ENCODE measurements at regions not wholly inside any gene's neighbourhood (a gene's known extent, or its start where the extent isn't known, plus 50 kb on each side); places are given as distances from the start of the nearest gene placed in this dataset.

DNA sequence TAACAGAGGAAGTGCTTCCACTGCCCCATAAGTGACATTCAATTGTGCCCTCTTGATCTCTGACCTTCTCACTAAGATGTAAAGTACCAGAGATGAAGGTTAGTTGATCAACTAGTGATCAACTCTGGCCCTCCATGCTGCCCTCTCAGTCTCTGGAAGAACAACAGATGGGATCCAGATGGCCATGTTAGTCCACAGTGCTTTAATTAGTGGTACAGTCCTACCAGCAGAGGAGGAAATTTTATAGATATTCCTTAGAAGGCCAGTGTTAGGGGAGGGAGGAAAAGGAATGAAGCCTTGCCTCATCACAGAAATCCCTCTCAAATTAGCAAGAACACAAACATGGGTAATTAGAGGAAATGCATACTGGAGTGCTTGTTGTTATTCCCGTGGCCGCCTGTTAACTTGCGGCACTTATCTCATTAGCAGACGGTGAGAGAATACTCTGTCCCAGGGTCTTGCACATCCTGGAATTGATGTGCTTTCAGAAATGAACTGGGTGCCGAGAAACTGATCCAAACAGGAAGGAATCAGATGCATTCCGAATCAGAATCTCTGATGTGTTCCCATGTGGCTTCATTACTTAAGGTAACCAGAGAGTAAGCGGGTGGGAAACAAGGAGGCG, 91.1 kb upstream of the RGS4 start:
- no peaks in the 10 kb centered on the region for H3K79me2 ChIP-seq (ENCODE audit: insufficient read depth, low read length)
- no peak overlapping the region for H3K4me3 ChIP-seq (ENCODE audit: low read depth, low read length, poor library complexity, severe bottlenecking)
- no peaks in the 10 kb centered on the region for H4K20me1 ChIP-seq (ENCODE audit: insufficient read depth, low read length)
- no peaks in the 10 kb centered on the region for H3F3A ChIP-seq (ENCODE audit: insufficient read depth, low read length)
- H2AFZ ChIP-seq (ENCODE audit: low read length), result no peak overlapping the region
- H3K9ac ChIP-seq (ENCODE audit: low read length), result no peak overlapping the region
- H3K27me3 ChIP-seq (ENCODE audit: insufficient read depth, low read length), result no peaks in the 10 kb centered on the region
- no peaks in the 10 kb centered on the region for H3K9me2 ChIP-seq (ENCODE audit: low read depth, low read length)
- H3K36me3 ChIP-seq (ENCODE audit: insufficient read depth, low read length), result no peaks in the 10 kb centered on the region
- no peaks in the 10 kb centered on the region for H3K4me1 ChIP-seq (ENCODE audit: insufficient read depth, low read length, severe bottlenecking)
- no peak overlapping the region for H3K27ac ChIP-seq (ENCODE audit: low read depth, low read length, poor library complexity, severe bottlenecking)
- H3K4me2 ChIP-seq (ENCODE audit: low read length), result no peak overlapping the region
- TF ChIP-seq, protein P1, sequence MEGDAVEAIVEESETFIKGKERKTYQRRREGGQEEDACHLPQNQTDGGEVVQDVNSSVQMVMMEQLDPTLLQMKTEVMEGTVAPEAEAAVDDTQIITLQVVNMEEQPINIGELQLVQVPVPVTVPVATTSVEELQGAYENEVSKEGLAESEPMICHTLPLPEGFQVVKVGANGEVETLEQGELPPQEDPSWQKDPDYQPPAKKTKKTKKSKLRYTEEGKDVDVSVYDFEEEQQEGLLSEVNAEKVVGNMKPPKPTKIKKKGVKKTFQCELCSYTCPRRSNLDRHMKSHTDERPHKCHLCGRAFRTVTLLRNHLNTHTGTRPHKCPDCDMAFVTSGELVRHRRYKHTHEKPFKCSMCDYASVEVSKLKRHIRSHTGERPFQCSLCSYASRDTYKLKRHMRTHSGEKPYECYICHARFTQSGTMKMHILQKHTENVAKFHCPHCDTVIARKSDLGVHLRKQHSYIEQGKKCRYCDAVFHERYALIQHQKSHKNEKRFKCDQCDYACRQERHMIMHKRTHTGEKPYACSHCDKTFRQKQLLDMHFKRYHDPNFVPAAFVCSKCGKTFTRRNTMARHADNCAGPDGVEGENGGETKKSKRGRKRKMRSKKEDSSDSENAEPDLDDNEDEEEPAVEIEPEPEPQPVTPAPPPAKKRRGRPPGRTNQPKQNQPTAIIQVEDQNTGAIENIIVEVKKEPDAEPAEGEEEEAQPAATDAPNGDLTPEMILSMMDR (IDR thresholded peaks at IDR 0.05; ENCODE audit: low read length), result no peak
- H3K9me3 ChIP-seq (ENCODE audit: low read length), result no peaks in the 10 kb centered on the region

DNA sequence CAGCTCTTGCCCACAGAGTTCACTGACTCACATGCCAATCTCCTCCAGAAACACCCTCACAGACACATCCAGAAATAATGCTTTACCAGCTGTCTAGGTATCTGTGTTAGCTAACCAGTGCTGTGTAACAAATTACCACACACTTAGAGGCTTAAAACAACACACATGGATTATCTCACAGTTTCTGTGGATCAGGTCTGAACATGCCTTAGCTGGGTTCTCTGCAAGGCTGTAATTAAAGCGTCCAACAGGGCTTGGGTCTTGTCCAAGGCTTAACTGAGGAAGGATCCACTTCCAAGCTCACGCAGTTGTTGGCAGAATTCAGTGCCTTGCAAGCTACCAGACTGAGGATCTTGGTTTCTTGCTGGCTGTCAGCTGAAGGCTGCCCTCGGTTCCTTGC, 92.5 kb upstream of the RGS4 start:
- Histone ChIP-seq H3K36me3 (ENCODE audit: insufficient read depth, low read length) (no peaks in the 10 kb centered on the region), H3K79me2 (ENCODE audit: insufficient read depth, low read length) (no peaks in the 10 kb centered on the region), H3K4me2 (ENCODE audit: low read length) (no peak overlapping the region), H3K4me3 (ENCODE audit: low read depth, low read length, poor library complexity, severe bottlenecking) (no peak overlapping the region), H3K9me3 (ENCODE audit: low read length) (no peaks in the 10 kb centered on the region), H3K9me2 (ENCODE audit: low read depth, low read length) (no peaks in the 10 kb centered on the region), H3F3A (ENCODE audit: insufficient read depth, low read length) (no peaks in the 10 kb centered on the region), H4K20me1 (ENCODE audit: insufficient read depth, low read length) (no peaks in the 10 kb centered on the region), H2AFZ (ENCODE audit: low read length) (no peak overlapping the region), H3K4me1 (ENCODE audit: insufficient read depth, low read length, severe bottlenecking) (no peaks in the 10 kb centered on the region), H3K9ac (ENCODE audit: low read length) (no peak overlapping the region), H3K27me3 (ENCODE audit: insufficient read depth, low read length) (no peaks in the 10 kb centered on the region), H3K27ac (ENCODE audit: low read depth, low read length, poor library complexity, severe bottlenecking) (no peak overlapping the region)
- TF ChIP-seq, protein P1 (IDR thresholded peaks at IDR 0.05; ENCODE audit: low read length), result no peak
- TF ChIP-seq EZH2 (IDR thresholded peaks at IDR 0.05; ENCODE audit: borderline replicate concordance, low read length), result no peak

DNA sequence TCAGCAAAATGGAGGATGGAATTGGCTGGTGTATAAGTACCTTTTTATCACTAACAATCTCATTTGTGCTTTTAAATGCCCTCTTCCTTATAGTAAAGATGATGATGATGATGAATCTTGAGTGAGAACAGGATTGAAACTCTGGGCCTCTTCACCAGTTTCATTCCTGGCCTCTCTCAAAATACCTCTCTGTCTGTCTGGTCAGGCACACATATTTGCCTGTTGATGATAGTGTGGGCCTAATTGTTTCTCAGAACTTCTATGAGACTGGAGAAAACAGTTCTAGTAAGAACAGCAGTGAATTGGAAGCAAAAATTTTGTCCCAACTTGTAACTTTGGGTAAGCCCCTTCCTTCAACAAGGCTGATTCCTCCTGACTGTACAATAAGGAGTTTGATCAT, 94.4 kb upstream of the RGS4 start:
- H3K9me3 ChIP-seq (ENCODE audit: low read length), result no peaks in the 10 kb centered on the region
- no peak overlapping the region for H2AFZ ChIP-seq (ENCODE audit: low read length)
- H3K36me3 ChIP-seq (ENCODE audit: insufficient read depth, low read length), result no peaks in the 10 kb centered on the region
- H3K4me1 ChIP-seq (ENCODE audit: insufficient read depth, low read length, severe bottlenecking), result no peaks in the 10 kb centered on the region
- no peaks in the 10 kb centered on the region for H3K79me2 ChIP-seq (ENCODE audit: insufficient read depth, low read length)
- no peaks in the 10 kb centered on the region for H3K27me3 ChIP-seq (ENCODE audit: insufficient read depth, low read length)
- no peak for TF ChIP-seq EZH2 (IDR thresholded peaks at IDR 0.05; ENCODE audit: borderline replicate concordance, low read length)
- TF ChIP-seq, protein P1 (IDR thresholded peaks at IDR 0.05; ENCODE audit: low read length), result no peak
- no peaks in the 10 kb centered on the region for H4K20me1 ChIP-seq (ENCODE audit: insufficient read depth, low read length)
- H3K4me2 ChIP-seq (ENCODE audit: low read length), result no peak overlapping the region
- H3K9me2 ChIP-seq (ENCODE audit: low read depth, low read length), result no peaks in the 10 kb centered on the region
- no peak overlapping the region for H3K9ac ChIP-seq (ENCODE audit: low read length)
- H3F3A ChIP-seq (ENCODE audit: insufficient read depth, low read length), result no peaks in the 10 kb centered on the region
- no peak overlapping the region for H3K4me3 ChIP-seq (ENCODE audit: low read depth, low read length, poor library complexity, severe bottlenecking)
- H3K27ac ChIP-seq (ENCODE audit: low read depth, low read length, poor library complexity, severe bottlenecking), result no peak overlapping the region
